ENCODE measurements at regions not wholly inside any gene's neighbourhood (a gene's known extent, or its start where the extent isn't known, plus 50 kb on each side); places are given as distances from the start of the nearest gene placed in this dataset.

DNA sequence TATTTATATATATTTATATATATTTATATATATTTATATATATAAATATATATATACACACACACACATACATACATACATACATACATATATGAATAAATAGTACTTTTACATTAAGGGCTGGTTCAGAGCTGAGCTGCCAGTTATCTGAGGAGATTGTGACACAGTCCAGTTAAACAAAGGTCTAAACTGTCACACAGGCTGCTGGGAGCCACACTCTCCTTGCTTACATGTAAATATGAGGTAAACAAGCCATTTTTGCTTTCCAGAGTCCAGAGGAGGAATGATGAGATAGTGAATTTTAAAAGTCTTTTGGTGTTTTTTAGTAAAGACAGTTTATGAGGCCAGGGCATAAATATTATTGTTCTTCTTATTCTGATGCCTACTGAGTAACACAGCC lies 377.5 kb upstream of the PIK3C3 start:
- TF ChIP-seq, protein P1, sequence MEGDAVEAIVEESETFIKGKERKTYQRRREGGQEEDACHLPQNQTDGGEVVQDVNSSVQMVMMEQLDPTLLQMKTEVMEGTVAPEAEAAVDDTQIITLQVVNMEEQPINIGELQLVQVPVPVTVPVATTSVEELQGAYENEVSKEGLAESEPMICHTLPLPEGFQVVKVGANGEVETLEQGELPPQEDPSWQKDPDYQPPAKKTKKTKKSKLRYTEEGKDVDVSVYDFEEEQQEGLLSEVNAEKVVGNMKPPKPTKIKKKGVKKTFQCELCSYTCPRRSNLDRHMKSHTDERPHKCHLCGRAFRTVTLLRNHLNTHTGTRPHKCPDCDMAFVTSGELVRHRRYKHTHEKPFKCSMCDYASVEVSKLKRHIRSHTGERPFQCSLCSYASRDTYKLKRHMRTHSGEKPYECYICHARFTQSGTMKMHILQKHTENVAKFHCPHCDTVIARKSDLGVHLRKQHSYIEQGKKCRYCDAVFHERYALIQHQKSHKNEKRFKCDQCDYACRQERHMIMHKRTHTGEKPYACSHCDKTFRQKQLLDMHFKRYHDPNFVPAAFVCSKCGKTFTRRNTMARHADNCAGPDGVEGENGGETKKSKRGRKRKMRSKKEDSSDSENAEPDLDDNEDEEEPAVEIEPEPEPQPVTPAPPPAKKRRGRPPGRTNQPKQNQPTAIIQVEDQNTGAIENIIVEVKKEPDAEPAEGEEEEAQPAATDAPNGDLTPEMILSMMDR (IDR thresholded peaks at IDR 0.05), result no peak
- no peak for TF ChIP-seq POLR2AphosphoS5 (IDR thresholded peaks at IDR 0.05)
- TF ChIP-seq POLR2A (IDR thresholded peaks at IDR 0.05), result no peak
